ENCODE measurements at regions not wholly inside any gene's neighbourhood (a gene's known extent, or its start where the extent isn't known, plus 50 kb on each side); places are given as distances from the start of the nearest gene placed in this dataset.

DNA sequence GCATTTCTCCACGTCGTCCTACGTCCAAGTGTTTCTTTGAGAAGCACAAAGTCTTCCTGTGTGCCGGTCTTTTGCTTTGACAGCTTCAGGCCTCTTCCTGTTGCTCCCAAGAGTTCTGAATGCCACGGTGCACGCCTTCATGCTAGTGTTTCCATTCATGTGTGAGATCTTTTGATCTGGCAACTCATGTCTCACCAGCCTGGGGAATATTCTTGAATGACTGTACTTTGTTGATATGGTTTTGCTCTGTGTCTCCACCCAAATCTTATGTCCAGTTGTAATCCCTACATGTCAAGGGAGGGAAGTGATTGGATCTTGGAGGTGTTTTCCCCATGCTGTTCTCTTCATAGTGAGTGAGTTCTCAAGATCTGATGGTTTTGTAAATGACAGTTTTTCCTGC lies 129.6 kb upstream of the THBS2 start:
- H3K4me3 ChIP-seq (ENCODE audit: control insufficient read depth in 2 of 3, extremely low read depth in 1 of 3, insufficient read depth in 2 of 3, low read depth in 1 of 3, low read length in 3 of 3): no peak overlapping the region
- H3K36me3 ChIP-seq (ENCODE audit: control insufficient read depth in 2 of 2, extremely low read depth in 1 of 2, insufficient read depth in 2 of 2, low read length in 2 of 2): no peaks in the 10 kb centered on the region
- no peaks in the 10 kb centered on the region for H3K9me1 ChIP-seq (ENCODE audit: control insufficient read depth, extremely low read depth, insufficient read depth, low read length)
- H3K9me3 ChIP-seq (ENCODE audit: control insufficient read depth, low read depth, low read length): peaks cover 2% of the 10 kb centered on the region
- no peak overlapping the region for H2AFZ ChIP-seq (ENCODE audit: control insufficient read depth, low read length)
- no peaks in the 10 kb centered on the region for H4K20me1 ChIP-seq (ENCODE audit: control insufficient read depth, extremely low read depth, insufficient read depth, low read length)
- H3K79me2 ChIP-seq (ENCODE audit: control insufficient read depth, insufficient read depth, low read length): no peaks in the 10 kb centered on the region
- no peak for TF ChIP-seq EZH2 (IDR thresholded peaks at IDR 0.05; ENCODE audit: low read length)
- TF ChIP-seq, protein P1, sequence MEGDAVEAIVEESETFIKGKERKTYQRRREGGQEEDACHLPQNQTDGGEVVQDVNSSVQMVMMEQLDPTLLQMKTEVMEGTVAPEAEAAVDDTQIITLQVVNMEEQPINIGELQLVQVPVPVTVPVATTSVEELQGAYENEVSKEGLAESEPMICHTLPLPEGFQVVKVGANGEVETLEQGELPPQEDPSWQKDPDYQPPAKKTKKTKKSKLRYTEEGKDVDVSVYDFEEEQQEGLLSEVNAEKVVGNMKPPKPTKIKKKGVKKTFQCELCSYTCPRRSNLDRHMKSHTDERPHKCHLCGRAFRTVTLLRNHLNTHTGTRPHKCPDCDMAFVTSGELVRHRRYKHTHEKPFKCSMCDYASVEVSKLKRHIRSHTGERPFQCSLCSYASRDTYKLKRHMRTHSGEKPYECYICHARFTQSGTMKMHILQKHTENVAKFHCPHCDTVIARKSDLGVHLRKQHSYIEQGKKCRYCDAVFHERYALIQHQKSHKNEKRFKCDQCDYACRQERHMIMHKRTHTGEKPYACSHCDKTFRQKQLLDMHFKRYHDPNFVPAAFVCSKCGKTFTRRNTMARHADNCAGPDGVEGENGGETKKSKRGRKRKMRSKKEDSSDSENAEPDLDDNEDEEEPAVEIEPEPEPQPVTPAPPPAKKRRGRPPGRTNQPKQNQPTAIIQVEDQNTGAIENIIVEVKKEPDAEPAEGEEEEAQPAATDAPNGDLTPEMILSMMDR (optimal IDR thresholded peaks at IDR 0.05 in 1 of 3, IDR thresholded peaks at IDR 0.05 in 1 of 3, conservative IDR thresholded peaks at IDR 0.05 in 1 of 3; ENCODE audit: extremely low read depth in 1 of 3, insufficient read depth in 2 of 3, low read length in 3 of 3): no peak
- dilution Hi-C loops (cut with MboI; ENCODE audit: extremely low pct_ligation_motif_present, low sequenced_read_pairs): no loop called here
- H3K4me2 ChIP-seq (ENCODE audit: control insufficient read depth, extremely low read depth, insufficient read depth, low read depth, low read length): no peak overlapping the region
- no peak overlapping the region for H3K9ac ChIP-seq (ENCODE audit: control insufficient read depth, extremely low read depth, insufficient read depth, low read length)
- FAIRE-seq (no peak), DNase-seq (ENCODE audit: low read depth, low spot score) (no peak)
- H3K27me3 ChIP-seq (ENCODE audit: control insufficient read depth, extremely low read depth, insufficient read depth, low read length): peaks cover 3% of the 10 kb centered on the region
- no peaks in the 10 kb centered on the region for H3K4me1 ChIP-seq (ENCODE audit: control insufficient read depth, extremely low read depth, insufficient read depth, low read length)
- no peak overlapping the region for H3K27ac ChIP-seq (ENCODE audit: control insufficient read depth, insufficient read depth, low read length)

DNA sequence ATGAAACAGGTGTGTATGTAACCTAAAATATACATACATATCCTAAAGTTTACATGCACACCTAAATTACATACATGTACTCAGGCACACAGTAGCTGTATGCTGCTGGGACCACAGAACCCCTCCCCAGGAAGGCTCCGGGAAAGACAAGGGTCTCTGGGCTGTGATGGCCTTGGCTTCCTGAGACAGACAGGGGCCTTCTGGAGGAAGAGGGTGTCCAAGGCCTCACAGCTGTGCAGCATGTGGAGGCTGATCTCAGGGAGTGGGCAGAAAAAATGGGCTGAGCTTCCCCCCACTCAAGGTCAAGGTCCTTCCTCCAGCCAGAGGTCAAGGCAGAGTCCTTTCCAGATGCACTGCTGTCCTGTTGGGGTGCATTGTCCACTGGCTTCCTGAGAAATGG lies 129.1 kb upstream of the THBS2 start:
- Histone ChIP-seq H3K4me3 (ENCODE audit: control insufficient read depth in 2 of 3, extremely low read depth in 1 of 3, insufficient read depth in 2 of 3, low read depth in 1 of 3, low read length in 3 of 3) (no peak overlapping the region), H3K36me3 (ENCODE audit: control insufficient read depth in 2 of 2, extremely low read depth in 1 of 2, insufficient read depth in 2 of 2, low read length in 2 of 2) (no peaks in the 10 kb centered on the region), H2AFZ (ENCODE audit: control insufficient read depth, low read length) (no peak overlapping the region), H3K4me2 (ENCODE audit: control insufficient read depth, extremely low read depth, insufficient read depth, low read depth, low read length) (no peak overlapping the region), H3K79me2 (ENCODE audit: control insufficient read depth, insufficient read depth, low read length) (no peaks in the 10 kb centered on the region), H3K9me3 (ENCODE audit: control insufficient read depth, low read depth, low read length) (peaks cover 2% of the 10 kb centered on the region), H4K20me1 (ENCODE audit: control insufficient read depth, extremely low read depth, insufficient read depth, low read length) (no peaks in the 10 kb centered on the region), H3K9me1 (ENCODE audit: control insufficient read depth, extremely low read depth, insufficient read depth, low read length) (no peaks in the 10 kb centered on the region), H3K9ac (ENCODE audit: control insufficient read depth, extremely low read depth, insufficient read depth, low read length) (no peak overlapping the region), H3K27ac (ENCODE audit: control insufficient read depth, insufficient read depth, low read length) (no peak overlapping the region), H3K27me3 (ENCODE audit: control insufficient read depth, extremely low read depth, insufficient read depth, low read length) (peaks cover 3% of the 10 kb centered on the region), H3K4me1 (ENCODE audit: control insufficient read depth, extremely low read depth, insufficient read depth, low read length) (no peaks in the 10 kb centered on the region)
- dilution Hi-C loops (cut with MboI; ENCODE audit: extremely low pct_ligation_motif_present, low sequenced_read_pairs): no loop called here
- TF ChIP-seq EZH2 (IDR thresholded peaks at IDR 0.05; ENCODE audit: low read length): no peak
- TF ChIP-seq, protein P1 (optimal IDR thresholded peaks at IDR 0.05 in 1 of 3, IDR thresholded peaks at IDR 0.05 in 1 of 3, conservative IDR thresholded peaks at IDR 0.05 in 1 of 3; ENCODE audit: extremely low read depth in 1 of 3, insufficient read depth in 2 of 3, low read length in 3 of 3): no peak
- DNase-seq (ENCODE audit: low read depth, low spot score) (no peak), FAIRE-seq (no peak)

Data from keratinocyte (primary cell).